HepG2 (cell line): ENCODE measurements at regions not wholly inside any gene's neighbourhood (a gene's known extent, or its start where the extent isn't known, plus 50 kb on each side); places are given as distances from the start of the nearest gene placed in this dataset.

ENCODE experiments used
- ZNF552 ChIP-seq: sonication (generic); formaldehyde crosslinking; IDR thresholded peaks from 2 replicates; pipeline ENCODE4 v1.9.0; 2022; ENCODE audit warnings: missing genetic modification reagents, mild to moderate bottlenecking, borderline replicate concordance
- TF ChIP-seq, protein P1 (sequence below): sonication (generic); formaldehyde crosslinking; IDR thresholded peaks from 2 replicates; pipeline ENCODE4 v1.5.0; 2020; ENCODE audit warnings: mild to moderate bottlenecking, missing genetic modification reagents, moderate library complexity

DNA sequence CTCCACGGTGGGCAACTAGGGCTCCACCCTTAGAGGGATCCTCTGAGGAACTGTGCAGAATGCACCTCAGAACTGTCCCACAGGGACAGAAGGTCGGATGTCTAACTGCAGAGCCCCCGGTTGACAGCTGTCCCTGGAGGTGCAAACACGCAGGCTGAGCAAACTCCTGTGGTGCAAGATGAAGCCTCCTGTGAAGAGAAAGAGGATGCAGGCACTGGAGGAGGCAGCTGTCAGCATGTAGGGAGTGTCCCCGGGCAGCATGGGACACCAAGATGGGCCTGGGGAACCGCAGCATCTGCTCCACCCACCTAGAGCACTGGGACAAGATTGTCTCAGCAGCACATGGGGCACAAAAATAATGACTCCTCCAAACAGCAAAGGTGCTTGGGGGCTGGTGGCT lies 258.9 kb downstream of the ABHD5 start:
- TF ChIP-seq, protein P1, sequence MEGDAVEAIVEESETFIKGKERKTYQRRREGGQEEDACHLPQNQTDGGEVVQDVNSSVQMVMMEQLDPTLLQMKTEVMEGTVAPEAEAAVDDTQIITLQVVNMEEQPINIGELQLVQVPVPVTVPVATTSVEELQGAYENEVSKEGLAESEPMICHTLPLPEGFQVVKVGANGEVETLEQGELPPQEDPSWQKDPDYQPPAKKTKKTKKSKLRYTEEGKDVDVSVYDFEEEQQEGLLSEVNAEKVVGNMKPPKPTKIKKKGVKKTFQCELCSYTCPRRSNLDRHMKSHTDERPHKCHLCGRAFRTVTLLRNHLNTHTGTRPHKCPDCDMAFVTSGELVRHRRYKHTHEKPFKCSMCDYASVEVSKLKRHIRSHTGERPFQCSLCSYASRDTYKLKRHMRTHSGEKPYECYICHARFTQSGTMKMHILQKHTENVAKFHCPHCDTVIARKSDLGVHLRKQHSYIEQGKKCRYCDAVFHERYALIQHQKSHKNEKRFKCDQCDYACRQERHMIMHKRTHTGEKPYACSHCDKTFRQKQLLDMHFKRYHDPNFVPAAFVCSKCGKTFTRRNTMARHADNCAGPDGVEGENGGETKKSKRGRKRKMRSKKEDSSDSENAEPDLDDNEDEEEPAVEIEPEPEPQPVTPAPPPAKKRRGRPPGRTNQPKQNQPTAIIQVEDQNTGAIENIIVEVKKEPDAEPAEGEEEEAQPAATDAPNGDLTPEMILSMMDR, result no peak
- no peak for TF ChIP-seq ZNF552 (CRISPR knock-in tag)
